Activated CD4-positive, alpha-beta T cell treated with anti-CD3 and anti-CD28 coated beads, Interleukin-2, Interleukin-6, amounts not matched to agents 100 ng/mL and 50 ng/mL, durations not matched to agents 16 hours and 8 hours (primary cell): ENCODE measurements at regions not wholly inside any gene's neighbourhood (a gene's known extent, or its start where the extent isn't known, plus 50 kb on each side); places are given as distances from the start of the nearest gene placed in this dataset.
"Not testable (repeated sequence)": the region's sequence is repeated elsewhere in the genome, so short reads cannot be mapped to it uniquely, and the experiment has no call there.

Experiments
- DNase-seq: peaks from one replicate; pipeline ENCODE4 v3.0.0-alpha.2; 2020

GRCh38 chr5:16987776-16988175, 51.7 kb upstream of the MYO10 start:
- no peak for DNase-seq

- DNase-seq = not testable (repeated sequence)
Observed at GRCh38 chr5:16990817-16991520, 54.9 kb upstream of the MYO10 start.

- no peak for DNase-seq
Observed at GRCh38 chr5:16992006-16992405, 55.9 kb upstream of the MYO10 start.

DNA sequence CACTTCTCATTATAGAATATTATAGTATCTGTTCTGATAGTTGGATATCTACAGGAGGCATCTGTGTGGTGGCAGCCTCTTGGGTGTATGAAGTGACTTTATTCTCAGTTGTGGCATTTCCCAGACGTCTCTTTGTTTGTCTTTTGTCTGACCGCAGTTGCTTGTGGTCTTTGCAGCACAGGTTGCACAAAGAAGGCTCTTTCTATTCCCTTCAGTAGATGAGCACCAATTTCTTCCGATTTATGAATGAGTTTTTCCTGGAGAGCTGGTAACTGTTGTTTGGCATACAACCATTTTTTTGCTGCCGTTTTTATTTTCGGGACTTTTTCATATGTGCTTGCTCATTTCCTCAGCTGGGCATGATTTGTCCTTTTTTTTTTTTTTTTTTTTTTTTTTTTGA, 56.4 kb upstream of the MYO10 start:
- DNase-seq = peak; percentile 4

GRCh38 chr5:16994565-16994964, 58.5 kb upstream of the MYO10 start:
- no peak for DNase-seq

DNA sequence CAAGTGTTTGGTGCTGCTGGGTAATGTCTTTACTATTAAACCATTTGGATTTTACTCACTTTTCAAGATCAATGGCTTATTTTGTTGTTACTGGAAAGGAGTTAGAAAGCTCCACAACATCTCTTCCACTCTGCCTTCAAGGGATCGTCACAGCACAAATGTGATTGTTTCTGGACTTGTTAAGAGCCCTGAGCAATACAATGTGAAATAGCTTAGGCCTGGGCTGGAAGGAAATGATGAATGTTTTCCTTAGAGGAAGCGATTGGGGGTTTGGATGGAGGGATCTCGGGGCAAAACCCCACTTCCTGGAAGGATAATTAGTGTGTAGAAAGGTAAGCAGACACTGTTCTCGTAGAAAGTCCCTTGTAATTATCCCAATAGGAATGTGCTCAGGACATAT, 59.3 kb upstream of the MYO10 start:
- DNase-seq = no peak

DNA sequence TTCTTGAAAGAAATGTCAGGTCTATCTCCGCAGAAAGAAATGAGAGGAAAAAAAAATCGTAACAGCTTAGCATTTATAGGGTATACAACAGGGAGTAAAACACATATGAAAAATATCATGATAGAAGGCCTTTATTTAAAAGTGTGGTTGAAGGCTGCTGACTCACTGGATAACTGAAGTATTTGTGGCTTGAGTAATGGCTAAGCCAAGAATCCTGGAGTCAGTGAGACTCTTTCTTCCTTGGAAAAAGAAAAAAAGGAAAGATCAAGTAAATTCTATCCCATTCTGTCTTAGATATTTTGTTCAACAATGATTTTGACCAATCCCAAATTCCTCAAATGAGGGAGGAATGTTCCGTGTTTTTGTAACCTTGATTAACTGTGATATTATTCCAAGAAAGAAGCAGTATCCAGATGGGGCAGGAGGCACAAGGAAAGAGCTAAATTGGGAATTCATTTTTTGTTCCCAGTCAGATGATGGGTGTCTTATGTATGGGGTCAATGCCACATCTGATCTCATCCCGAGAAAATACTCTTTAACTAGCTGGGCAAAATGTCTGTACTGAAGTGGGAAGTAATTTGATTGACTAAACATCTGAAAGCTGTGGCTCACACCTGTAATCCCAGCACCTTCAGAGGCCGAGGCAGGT, 64.3 kb upstream of the MYO10 start:
- DNase-seq = no peak

DNA sequence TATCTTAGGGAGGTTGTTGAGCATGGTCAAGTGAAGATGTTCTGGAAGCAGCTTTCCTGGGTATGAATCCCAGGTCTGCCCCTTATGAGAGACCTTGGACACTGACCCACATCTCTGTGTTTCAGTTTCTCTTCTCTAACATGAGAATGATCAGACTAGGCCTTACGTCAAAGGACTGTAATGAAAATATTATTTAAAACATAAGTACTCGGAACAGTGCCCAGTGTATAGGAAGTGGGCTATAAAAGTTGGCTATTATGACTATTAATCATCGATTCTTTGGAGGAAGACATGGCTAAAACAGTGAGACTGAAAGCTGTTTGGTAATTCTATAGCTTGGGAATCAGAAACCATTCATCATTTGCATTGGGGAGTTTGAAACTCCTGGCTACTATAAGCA, 65.3 kb upstream of the MYO10 start:
- DNase-seq = no peak

- no peak for DNase-seq
Observed at GRCh38 chr5:17004441-17005106, 68.5 kb upstream of the MYO10 start.

- DNase-seq = no peak
Observed at GRCh38 chr5:17005107-17005828, 69.2 kb upstream of the MYO10 start.

DNA sequence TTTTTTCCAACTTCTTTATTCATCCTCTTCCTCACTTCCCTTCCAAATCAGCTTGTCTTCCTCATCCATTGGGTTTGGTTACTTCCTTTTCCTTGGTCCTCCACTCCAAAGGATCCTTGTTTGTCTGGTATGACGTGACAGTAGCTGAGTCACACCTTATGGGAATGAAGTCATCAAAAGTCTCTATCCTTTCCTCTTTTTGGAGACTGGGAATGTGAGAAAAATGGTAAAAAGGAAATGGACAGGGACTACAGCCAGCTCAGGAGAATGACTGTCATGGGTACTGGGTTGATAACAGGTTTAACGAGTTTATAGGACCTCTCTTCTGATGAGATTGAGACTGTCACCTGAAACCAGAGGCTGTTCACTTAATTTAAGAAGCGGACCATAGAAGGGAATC, 76.2 kb upstream of the MYO10 start:
- DNase-seq = no peak

GRCh38 chr5:17014686-17015085, 78.6 kb upstream of the MYO10 start:
- no peak for DNase-seq

DNA sequence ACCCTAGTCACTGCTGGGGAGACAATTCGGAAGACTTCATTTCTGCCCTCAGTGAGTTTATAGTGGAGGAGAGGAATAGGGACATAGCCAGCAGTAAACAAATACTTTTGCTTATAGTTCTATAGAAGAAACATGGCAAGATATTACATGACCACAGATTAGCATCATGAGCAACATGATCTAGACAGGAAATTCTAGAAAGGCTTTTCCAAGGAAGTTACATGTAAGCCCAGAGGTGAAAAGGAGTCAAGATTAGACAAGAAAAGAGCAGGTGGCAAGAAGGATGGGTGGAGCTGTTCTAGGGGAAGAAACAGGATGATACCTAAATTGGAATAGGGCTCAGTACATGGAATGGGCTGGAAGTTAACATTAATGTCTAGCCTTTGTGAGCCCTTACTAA, 82.8 kb upstream of the MYO10 start:
- no peak for DNase-seq

GRCh38 chr5:17019324-17019723, 83.2 kb upstream of the MYO10 start:
- no peak for DNase-seq

GRCh38 chr5:17020678-17021601, 84.9 kb upstream of the MYO10 start:
- no peak for DNase-seq

GRCh38 chr5:17021602-17021932, 85.5 kb upstream of the MYO10 start:
- no peak for DNase-seq

DNA sequence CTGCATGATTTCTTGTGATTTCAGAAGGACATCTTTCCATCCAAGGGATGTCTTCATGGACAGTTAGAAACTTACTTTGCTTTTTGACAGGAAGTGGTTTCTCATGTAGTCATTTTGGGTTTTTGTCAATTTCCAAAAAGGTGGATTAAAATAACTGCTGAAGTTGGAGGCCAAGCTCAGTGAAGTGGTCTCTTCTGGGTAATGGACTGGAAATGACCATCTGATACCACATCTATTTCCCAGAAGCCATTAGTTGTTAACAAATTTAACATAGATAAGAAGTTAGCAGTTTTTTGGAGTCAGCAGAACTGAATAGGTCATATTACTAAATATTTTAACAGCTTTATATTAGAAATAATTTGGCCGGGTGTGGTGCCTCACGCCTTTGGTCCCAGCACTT, 86.2 kb upstream of the MYO10 start:
- DNase-seq = no peak

DNA sequence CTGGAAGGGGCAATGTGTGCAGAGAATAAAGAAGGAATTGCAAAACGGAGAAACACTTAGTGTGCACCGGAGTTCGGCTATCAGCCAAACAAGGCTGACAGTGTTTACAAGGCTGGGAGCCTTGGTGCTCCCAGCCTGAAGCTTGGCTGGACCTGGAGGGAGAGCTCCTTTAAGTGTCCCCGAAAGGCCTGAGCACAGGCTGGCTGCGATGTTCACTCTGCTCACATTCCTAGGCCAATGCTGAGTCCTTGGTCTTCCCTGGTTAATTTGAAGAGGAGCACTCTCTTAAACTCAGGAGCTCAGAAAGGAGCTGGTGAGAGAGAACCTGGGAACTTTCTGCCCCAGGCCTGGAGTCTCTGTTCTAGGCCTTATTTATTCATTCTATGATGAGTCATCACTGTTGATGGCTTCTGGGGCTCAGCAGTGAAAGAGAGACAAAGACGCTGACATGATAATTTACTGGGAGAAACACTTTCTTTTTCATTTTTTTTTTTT, 88.6 kb upstream of the MYO10 start:
- DNase-seq = no peak

GRCh38 chr5:17031659-17032277, 95.7 kb upstream of the MYO10 start:
- not testable (repeated sequence) for DNase-seq

DNA sequence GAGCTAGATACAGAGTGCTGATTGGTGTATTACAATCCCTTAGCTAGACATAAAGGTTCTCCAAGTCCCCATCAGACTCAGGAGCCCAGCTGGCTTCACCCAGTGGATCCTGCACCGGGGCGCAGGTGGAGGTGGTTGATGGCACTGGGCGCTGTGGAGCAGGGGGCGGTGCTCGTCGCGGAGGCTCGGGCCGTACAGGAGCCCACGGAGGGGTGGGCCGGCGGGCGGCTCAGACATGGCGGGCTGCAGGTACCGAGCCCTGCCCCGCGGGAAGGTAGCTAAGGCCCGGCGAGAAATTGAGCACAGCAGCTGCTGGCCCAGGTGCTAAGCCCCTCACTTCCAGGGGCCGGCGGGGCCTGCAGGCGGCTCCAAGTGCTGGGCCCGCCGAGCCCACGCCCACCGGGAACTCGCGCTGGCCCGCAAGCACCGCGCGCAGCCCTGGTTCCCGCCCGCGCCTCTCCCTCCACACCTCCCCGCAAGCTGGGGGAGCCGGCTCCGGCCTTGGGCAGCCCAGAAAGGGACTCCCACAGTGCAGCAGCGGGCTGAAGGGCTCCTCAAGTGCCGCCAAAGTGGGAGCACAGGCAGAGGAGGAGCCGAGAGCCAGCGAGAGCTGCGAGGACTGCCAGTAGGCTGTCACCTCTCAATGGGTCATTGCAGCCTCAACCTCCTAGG, 96.4 kb upstream of the MYO10 start:
- not testable (repeated sequence) for DNase-seq

- not testable (repeated sequence) for DNase-seq
Observed at GRCh38 chr5:17034992-17035391, 98.9 kb upstream of the MYO10 start.
